Activated CD8-positive, alpha-beta T cell treated with anti-CD3 and anti-CD28 coated beads for 36 hours (primary cell): ENCODE measurements at regions not wholly inside any gene's neighbourhood (a gene's known extent, or its start where the extent isn't known, plus 50 kb on each side); places are given as distances from the start of the nearest gene placed in this dataset.

Experiments
- ATAC-seq: fragments of 200-7000 bp; cut with Tn5 transposase; one replicate; pipeline ENCODE4 v1.10.0; 2021; ENCODE audit warnings: mild to moderate bottlenecking, moderate library complexity
- CTCF ChIA-PET: fragments of 350-600 bp; sonication (Branson Sonifier 250); formaldehyde crosslinking; loops from one replicate; lab custom pipeline; 2021; ENCODE audit warnings: antibody characterized with exemption; lab: Charles Lee
- POLR2A ChIA-PET: fragments of 350-600 bp; sonication (Branson Sonifier 250); formaldehyde crosslinking; loops from one replicate; lab custom pipeline; 2021; ENCODE audit warnings: antibody characterized with exemption; lab: Charles Lee
- DNase-seq: peaks from one replicate; pipeline ENCODE4 v3.0.0-alpha.2; 2020
- H3K27ac Mint-ChIP-seq: one replicate; pipeline ENCODE4 v1.8.0; 2021; ENCODE audit warnings: mild to moderate bottlenecking, mixed read lengths
- H3K27me3 Mint-ChIP-seq: one replicate; pipeline ENCODE4 v1.8.0; 2021; ENCODE audit warnings: mixed read lengths
- H3K36me3 Mint-ChIP-seq: one replicate; pipeline ENCODE4 v1.8.0; 2021; ENCODE audit warnings: low read depth, mixed read lengths
- H3K4me1 Mint-ChIP-seq: one replicate; pipeline ENCODE4 v1.8.0; 2021; ENCODE audit warnings: low read depth, mixed read lengths
- H3K4me3 Mint-ChIP-seq: one replicate; pipeline ENCODE4 v1.8.0; 2021; ENCODE audit warnings: mild to moderate bottlenecking, moderate library complexity, mixed read lengths
- H3K9me3 Mint-ChIP-seq: one replicate; pipeline ENCODE4 v1.8.0; 2021; ENCODE audit warnings: mixed read lengths
- intact Hi-C: fragments of 100-400 bp; cut with micrococcal nuclease; formaldehyde crosslinking; loops from one replicate; pipeline ENCODE4 v1.10.0; 2022
- TF ChIP-seq, protein P1 (sequence below): fragments of 200-600 bp; IDR thresholded peaks from one replicate; pipeline ENCODE4 v1.8.0; 2022; ENCODE audit warnings: antibody characterized with exemption, mild to moderate bottlenecking

GRCh38 chr3:81967393-81967792 is 205.9 kb upstream of the GBE1 start:
- intact Hi-C loops, result no loop called here
- TF ChIP-seq, protein P1, sequence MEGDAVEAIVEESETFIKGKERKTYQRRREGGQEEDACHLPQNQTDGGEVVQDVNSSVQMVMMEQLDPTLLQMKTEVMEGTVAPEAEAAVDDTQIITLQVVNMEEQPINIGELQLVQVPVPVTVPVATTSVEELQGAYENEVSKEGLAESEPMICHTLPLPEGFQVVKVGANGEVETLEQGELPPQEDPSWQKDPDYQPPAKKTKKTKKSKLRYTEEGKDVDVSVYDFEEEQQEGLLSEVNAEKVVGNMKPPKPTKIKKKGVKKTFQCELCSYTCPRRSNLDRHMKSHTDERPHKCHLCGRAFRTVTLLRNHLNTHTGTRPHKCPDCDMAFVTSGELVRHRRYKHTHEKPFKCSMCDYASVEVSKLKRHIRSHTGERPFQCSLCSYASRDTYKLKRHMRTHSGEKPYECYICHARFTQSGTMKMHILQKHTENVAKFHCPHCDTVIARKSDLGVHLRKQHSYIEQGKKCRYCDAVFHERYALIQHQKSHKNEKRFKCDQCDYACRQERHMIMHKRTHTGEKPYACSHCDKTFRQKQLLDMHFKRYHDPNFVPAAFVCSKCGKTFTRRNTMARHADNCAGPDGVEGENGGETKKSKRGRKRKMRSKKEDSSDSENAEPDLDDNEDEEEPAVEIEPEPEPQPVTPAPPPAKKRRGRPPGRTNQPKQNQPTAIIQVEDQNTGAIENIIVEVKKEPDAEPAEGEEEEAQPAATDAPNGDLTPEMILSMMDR, result no peak
- ChIA-PET POLR2A (no interaction called here), CTCF (no interaction called here)
- Mint-ChIP-seq H3K27ac (no peak overlapping the region), H3K9me3 (no peaks in the 10 kb centered on the region), H3K27me3 (peaks cover under 1% of the 10 kb centered on the region), H3K4me3 (no peak overlapping the region), H3K36me3 (no peaks in the 10 kb centered on the region), H3K4me1 (no peaks in the 10 kb centered on the region)
- DNase-seq (no peak), ATAC-seq (no peak)

- H3K4me1 Mint-ChIP-seq, result no peaks in the 10 kb centered on the region
- H3K4me3 Mint-ChIP-seq, result no peak overlapping the region
- ATAC-seq (no peak), DNase-seq (no peak)
- ChIA-PET CTCF (no interaction called here), POLR2A (no interaction called here)
- no peaks in the 10 kb centered on the region for H3K36me3 Mint-ChIP-seq
- no peak overlapping the region for H3K27ac Mint-ChIP-seq
- TF ChIP-seq, protein P1, result no peak
- intact Hi-C loops, result no loop called here
- no peaks in the 10 kb centered on the region for H3K9me3 Mint-ChIP-seq
- H3K27me3 Mint-ChIP-seq, result peaks cover 2% of the 10 kb centered on the region
Measured at GRCh38 chr3:81965696-81966095, 204.3 kb upstream of the GBE1 start.

DNA sequence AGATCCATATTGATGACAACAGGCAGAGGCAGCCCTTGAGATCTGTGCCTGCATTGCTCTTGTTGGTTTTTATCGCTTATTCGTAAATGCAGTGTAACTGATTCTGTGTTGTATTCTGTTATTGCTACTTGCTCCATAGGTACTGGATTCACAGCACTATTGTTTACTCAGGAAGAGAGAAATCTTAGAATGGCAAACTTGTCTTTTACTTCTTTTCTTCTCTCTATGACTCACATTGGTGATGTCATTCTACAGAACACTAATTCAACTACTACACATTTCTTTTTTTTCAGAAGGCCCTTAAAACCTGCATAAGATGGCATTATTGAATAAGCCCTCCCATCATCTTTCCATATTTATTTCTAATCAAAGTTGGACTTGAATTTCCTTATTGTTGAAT is 201.0 kb upstream of the GBE1 start:
- H3K36me3 Mint-ChIP-seq, result no peaks in the 10 kb centered on the region
- intact Hi-C loops, result no loop called here
- ATAC-seq (no peak), DNase-seq (no peak)
- TF ChIP-seq, protein P1, result no peak
- CTCF ChIA-PET, result no interaction called here
- POLR2A ChIA-PET, result no interaction called here
- H3K4me1 Mint-ChIP-seq, result no peaks in the 10 kb centered on the region
- H3K27me3 Mint-ChIP-seq, result peaks cover 2% of the 10 kb centered on the region
- H3K4me3 Mint-ChIP-seq, result no peak overlapping the region
- H3K9me3 Mint-ChIP-seq, result no peaks in the 10 kb centered on the region
- no peak overlapping the region for H3K27ac Mint-ChIP-seq

- Mint-ChIP-seq H3K27ac (no peak overlapping the region), H3K27me3 (peaks cover 2% of the 10 kb centered on the region), H3K4me3 (no peak overlapping the region), H3K9me3 (no peaks in the 10 kb centered on the region), H3K36me3 (no peaks in the 10 kb centered on the region), H3K4me1 (no peaks in the 10 kb centered on the region)
- CTCF ChIA-PET, result no interaction called here
- intact Hi-C loops, result no loop called here
- POLR2A ChIA-PET, result no interaction called here
- DNase-seq (no peak), ATAC-seq (no peak)
- TF ChIP-seq, protein P1, result no peak
Measured at GRCh38 chr3:81958972-81959640, 197.7 kb upstream of the GBE1 start.

DNA sequence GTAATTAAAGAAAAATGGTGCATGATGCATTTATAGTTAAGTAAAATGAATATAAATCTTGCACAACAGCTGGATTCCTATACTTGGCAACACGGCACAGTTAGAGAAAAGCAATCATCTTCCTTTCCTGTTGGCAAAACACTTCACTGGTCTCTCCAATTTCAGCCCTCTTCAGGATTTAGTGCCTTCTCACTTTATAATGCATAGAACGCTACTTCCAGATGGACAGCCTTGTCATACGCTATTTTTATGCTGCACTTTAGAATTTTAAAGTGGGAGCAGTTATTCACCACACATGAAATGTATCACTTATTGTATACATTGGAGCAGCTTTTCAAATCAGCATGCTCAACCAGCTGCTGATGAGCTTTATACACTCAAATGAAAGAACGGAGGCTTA is 194.4 kb upstream of the GBE1 start:
- intact Hi-C loops, result no loop called here
- no peak overlapping the region for H3K4me3 Mint-ChIP-seq
- ATAC-seq, result no peak
- ChIA-PET CTCF (no interaction called here), POLR2A (no interaction called here)
- H3K4me1 Mint-ChIP-seq, result no peaks in the 10 kb centered on the region
- DNase-seq, result no peak
- no peaks in the 10 kb centered on the region for H3K36me3 Mint-ChIP-seq
- H3K27ac Mint-ChIP-seq, result no peak overlapping the region
- TF ChIP-seq, protein P1, result no peak
- no peaks in the 10 kb centered on the region for H3K27me3 Mint-ChIP-seq
- H3K9me3 Mint-ChIP-seq, result no peaks in the 10 kb centered on the region
